ENCODE measurements at regions not wholly inside any gene's neighbourhood (a gene's known extent, or its start where the extent isn't known, plus 50 kb on each side); places are given as distances from the start of the nearest gene placed in this dataset.

GRCh38 chr6:150313781-150314180 lies 55.0 kb upstream of the IYD start:
- 78% methylated on average over 1 of the region's 2 CpGs for WGBS
- Histone ChIP-seq H3K14ac (ENCODE audit: low read length in 2 of 2) (no peak overlapping the region), H3K27me3 (ENCODE audit: control insufficient read depth in 1 of 2, insufficient read depth in 1 of 2, low read length in 2 of 2) (peaks cover 19 to 53% of the 10 kb centered on the region in 2 experiments)

GRCh38 chr6:150314230-150315188 lies 54.3 kb upstream of the IYD start:
- Histone ChIP-seq H2BK5ac (ENCODE audit: low read depth, low read length, poor library complexity, severe bottlenecking) (no peak overlapping the region), H2BK15ac (ENCODE audit: low read depth, poor library complexity, severe bottlenecking) (no peak overlapping the region), H2BK120ac (ENCODE audit: low read depth, low read length) (no peak overlapping the region), H3K4me2 (ENCODE audit: low read length, poor library complexity, severe bottlenecking) (no peak overlapping the region), H4K8ac (ENCODE audit: low read length) (no peak overlapping the region), H2AK5ac (ENCODE audit: low read length, severe bottlenecking) (no peak overlapping the region), H3K36me3 (ENCODE audit: control insufficient read depth in 1 of 2, insufficient read depth in 2 of 2, low read depth in 1 of 2, low read length in 2 of 2) (no peaks in the 10 kb centered on the region), H3K18ac (ENCODE audit: low read depth in 1 of 2, low read length in 2 of 2) (no peak overlapping the region), H3K4ac (ENCODE audit: low read depth in 1 of 2, low read length in 2 of 2) (no peak overlapping the region), H3K4me3 (ENCODE audit: insufficient read depth in 1 of 2, low read depth in 1 of 2, low read length in 2 of 2) (no peak overlapping the region), H3K23ac (ENCODE audit: low read length in 2 of 2) (no peak overlapping the region), H3K14ac (ENCODE audit: low read length in 2 of 2) (no peak overlapping the region), H4K91ac (ENCODE audit: low read length) (no peak overlapping the region), H3K4me1 (ENCODE audit: control insufficient read depth, insufficient read depth, low read depth, low read length) (no peaks in the 10 kb centered on the region), H3K9me3 (ENCODE audit: control insufficient read depth, low read length) (no peaks in the 10 kb centered on the region), H2BK12ac (ENCODE audit: low read length in 2 of 2) (no peak overlapping the region), H2AFZ (ENCODE audit: low read depth, low read length) (no peak overlapping the region), H3K27me3 (ENCODE audit: control insufficient read depth in 1 of 2, insufficient read depth in 1 of 2, low read length in 2 of 2) (peaks cover 12 to 49% of the 10 kb centered on the region in 2 experiments), H3K79me1 (replicated peaks; ENCODE audit: low read length, poor library complexity, severe bottlenecking) (no peaks in the 10 kb centered on the region), H3K27ac (ENCODE audit: low read length, poor library complexity, severe bottlenecking) (no peak overlapping the region), H3K9ac (ENCODE audit: low read length) (no peak overlapping the region)
- 77% methylated on average over 5 of the region's 5 CpGs for WGBS
- DNase-seq: no peak

More at GRCh38 chr6:150313781-150314180, 55.0 kb upstream of the IYD start:
- Histone ChIP-seq H3K27ac (ENCODE audit: low read length, poor library complexity, severe bottlenecking) (no peak overlapping the region), H2AK5ac (ENCODE audit: low read length, severe bottlenecking) (no peak overlapping the region), H3K36me3 (ENCODE audit: control insufficient read depth in 1 of 2, insufficient read depth in 2 of 2, low read depth in 1 of 2, low read length in 2 of 2) (no peaks in the 10 kb centered on the region), H3K9ac (ENCODE audit: low read length) (no peak overlapping the region), H3K23ac (ENCODE audit: low read length in 2 of 2) (no peak overlapping the region), H3K4ac (ENCODE audit: low read depth in 1 of 2, low read length in 2 of 2) (no peak overlapping the region), H2BK120ac (ENCODE audit: low read depth, low read length) (no peak overlapping the region), H3K4me2 (ENCODE audit: low read length, poor library complexity, severe bottlenecking) (no peak overlapping the region), H3K18ac (ENCODE audit: low read depth in 1 of 2, low read length in 2 of 2) (no peak overlapping the region), H2BK12ac (ENCODE audit: low read length in 2 of 2) (no peak overlapping the region), H3K9me3 (ENCODE audit: control insufficient read depth, low read length) (no peaks in the 10 kb centered on the region), H3K4me1 (ENCODE audit: control insufficient read depth, insufficient read depth, low read depth, low read length) (no peaks in the 10 kb centered on the region), H2AFZ (ENCODE audit: low read depth, low read length) (peak overlapping the region; percentile 43), H2BK5ac (ENCODE audit: low read depth, low read length, poor library complexity, severe bottlenecking) (no peak overlapping the region), H4K8ac (ENCODE audit: low read length) (no peak overlapping the region), H4K91ac (ENCODE audit: low read length) (no peak overlapping the region), H2BK15ac (ENCODE audit: low read depth, poor library complexity, severe bottlenecking) (no peak overlapping the region), H3K4me3 (ENCODE audit: insufficient read depth in 1 of 2, low read depth in 1 of 2, low read length in 2 of 2) (no peak overlapping the region), H3K79me1 (replicated peaks; ENCODE audit: low read length, poor library complexity, severe bottlenecking) (no peaks in the 10 kb centered on the region)
- DNase-seq: no peak

GRCh38 chr6:150315626-150316025 lies 53.2 kb upstream of the IYD start:
- Histone ChIP-seq H3K18ac (ENCODE audit: low read depth in 1 of 2, low read length in 2 of 2) (no peak overlapping the region), H4K8ac (ENCODE audit: low read length) (no peak overlapping the region), H3K36me3 (ENCODE audit: control insufficient read depth in 1 of 2, insufficient read depth in 2 of 2, low read depth in 1 of 2, low read length in 2 of 2) (no peaks in the 10 kb centered on the region), H3K4me1 (ENCODE audit: control insufficient read depth, insufficient read depth, low read depth, low read length) (no peaks in the 10 kb centered on the region), H3K27me3 (ENCODE audit: control insufficient read depth in 1 of 2, insufficient read depth in 1 of 2, low read length in 2 of 2) (peaks cover 12 to 46% of the 10 kb centered on the region in 2 experiments), H3K9me3 (ENCODE audit: control insufficient read depth, low read length) (no peaks in the 10 kb centered on the region), H2AFZ (ENCODE audit: low read depth, low read length) (no peak overlapping the region), H3K79me1 (replicated peaks; ENCODE audit: low read length, poor library complexity, severe bottlenecking) (no peaks in the 10 kb centered on the region), H3K4me2 (ENCODE audit: low read length, poor library complexity, severe bottlenecking) (no peak overlapping the region), H3K23ac (ENCODE audit: low read length in 2 of 2) (no peak overlapping the region), H3K4me3 (ENCODE audit: insufficient read depth in 1 of 2, low read depth in 1 of 2, low read length in 2 of 2) (no peak overlapping the region), H2BK5ac (ENCODE audit: low read depth, low read length, poor library complexity, severe bottlenecking) (no peak overlapping the region), H2BK12ac (ENCODE audit: low read length in 2 of 2) (no peak overlapping the region), H4K91ac (ENCODE audit: low read length) (no peak overlapping the region), H2AK5ac (ENCODE audit: low read length, severe bottlenecking) (no peak overlapping the region), H3K14ac (ENCODE audit: low read length in 2 of 2) (no peak overlapping the region), H3K9ac (ENCODE audit: low read length) (no peak overlapping the region), H3K27ac (ENCODE audit: low read length, poor library complexity, severe bottlenecking) (no peak overlapping the region), H3K4ac (ENCODE audit: low read depth in 1 of 2, low read length in 2 of 2) (no peak overlapping the region), H2BK120ac (ENCODE audit: low read depth, low read length) (no peak overlapping the region), H2BK15ac (ENCODE audit: low read depth, poor library complexity, severe bottlenecking) (no peak overlapping the region)
- no peak for DNase-seq
- 50% methylated on average over 1 of the region's 4 CpGs for WGBS

- no peak overlapping the region for H4K91ac ChIP-seq (ENCODE audit: low read length)
- no peak overlapping the region for H2AK5ac ChIP-seq (ENCODE audit: low read length, severe bottlenecking)
- H2AFZ ChIP-seq (ENCODE audit: low read depth, low read length): no peak overlapping the region
- H3K9ac ChIP-seq (ENCODE audit: low read length): no peak overlapping the region
- no peak overlapping the region for H3K23ac ChIP-seq (ENCODE audit: low read length in 2 of 2)
- no peaks in the 10 kb centered on the region for H3K4me1 ChIP-seq (ENCODE audit: control insufficient read depth, insufficient read depth, low read depth, low read length)
- no peak overlapping the region for H3K27ac ChIP-seq (ENCODE audit: low read length, poor library complexity, severe bottlenecking)
- H2BK120ac ChIP-seq (ENCODE audit: low read depth, low read length): no peak overlapping the region
- WGBS: 89% methylated on average over 5 of the region's 5 CpGs
- no peaks in the 10 kb centered on the region for H3K9me3 ChIP-seq (ENCODE audit: control insufficient read depth, low read length)
- no peak overlapping the region for H2BK12ac ChIP-seq (ENCODE audit: low read length in 2 of 2)
- no peaks in the 10 kb centered on the region for H3K79me1 ChIP-seq (replicated peaks; ENCODE audit: low read length, poor library complexity, severe bottlenecking)
- DNase-seq: no peak
- no peak overlapping the region for H2BK5ac ChIP-seq (ENCODE audit: low read depth, low read length, poor library complexity, severe bottlenecking)
- no peaks in the 10 kb centered on the region for H3K36me3 ChIP-seq (ENCODE audit: control insufficient read depth in 1 of 2, insufficient read depth in 2 of 2, low read depth in 1 of 2, low read length in 2 of 2)
- no peak overlapping the region for H3K4me2 ChIP-seq (ENCODE audit: low read length, poor library complexity, severe bottlenecking)
- no peak overlapping the region for H3K14ac ChIP-seq (ENCODE audit: low read length in 2 of 2)
- peaks cover 15 to 50% of the 10 kb centered on the region in 2 experiments for H3K27me3 ChIP-seq (ENCODE audit: control insufficient read depth in 1 of 2, insufficient read depth in 1 of 2, low read length in 2 of 2)
- no peak overlapping the region for H3K4ac ChIP-seq (ENCODE audit: low read depth in 1 of 2, low read length in 2 of 2)
- H3K4me3 ChIP-seq (ENCODE audit: insufficient read depth in 1 of 2, low read depth in 1 of 2, low read length in 2 of 2): no peak overlapping the region
- H4K8ac ChIP-seq (ENCODE audit: low read length): no peak overlapping the region
- no peak overlapping the region for H3K18ac ChIP-seq (ENCODE audit: low read depth in 1 of 2, low read length in 2 of 2)
- H2BK15ac ChIP-seq (ENCODE audit: low read depth, poor library complexity, severe bottlenecking): no peak overlapping the region
Observed at GRCh38 chr6:150316936-150317335, 51.9 kb upstream of the IYD start.
